Adrenal gland (tissue), 5 donors: ENCODE measurements at regions not wholly inside any gene's neighbourhood (a gene's known extent, or its start where the extent isn't known, plus 50 kb on each side); places are given as distances from the start of the nearest gene placed in this dataset.

Experiments
- CTCF ChIP-seq, 6 experiments: fragments of 450-650 bp in 4 of 6; fragments of 200-600 bp in 2 of 6; sonication (generic) in 1 of 6; IDR thresholded peaks; 1 replicate in 5 of 6; 2 replicates in 1 of 6; pipeline versions ENCODE4 v1.5.1 to v1.8.0; 2016 to 2021; ENCODE audit warnings: antibody characterized with exemption in 6 of 6, mild to moderate bottlenecking in 2 of 6, moderate library complexity in 1 of 6
- POLR2A ChIP-seq, 2 donors: fragments of 450-650 bp; IDR thresholded peaks; one replicate each; pipeline ENCODE4 v1.6.1; 2017; ENCODE audit warnings: antibody characterized with exemption in 2 of 2, mild to moderate bottlenecking in 2 of 2, moderate library complexity in 1 of 2
- donor health status: DM: no; HTN: no; CAD: no.

DNA sequence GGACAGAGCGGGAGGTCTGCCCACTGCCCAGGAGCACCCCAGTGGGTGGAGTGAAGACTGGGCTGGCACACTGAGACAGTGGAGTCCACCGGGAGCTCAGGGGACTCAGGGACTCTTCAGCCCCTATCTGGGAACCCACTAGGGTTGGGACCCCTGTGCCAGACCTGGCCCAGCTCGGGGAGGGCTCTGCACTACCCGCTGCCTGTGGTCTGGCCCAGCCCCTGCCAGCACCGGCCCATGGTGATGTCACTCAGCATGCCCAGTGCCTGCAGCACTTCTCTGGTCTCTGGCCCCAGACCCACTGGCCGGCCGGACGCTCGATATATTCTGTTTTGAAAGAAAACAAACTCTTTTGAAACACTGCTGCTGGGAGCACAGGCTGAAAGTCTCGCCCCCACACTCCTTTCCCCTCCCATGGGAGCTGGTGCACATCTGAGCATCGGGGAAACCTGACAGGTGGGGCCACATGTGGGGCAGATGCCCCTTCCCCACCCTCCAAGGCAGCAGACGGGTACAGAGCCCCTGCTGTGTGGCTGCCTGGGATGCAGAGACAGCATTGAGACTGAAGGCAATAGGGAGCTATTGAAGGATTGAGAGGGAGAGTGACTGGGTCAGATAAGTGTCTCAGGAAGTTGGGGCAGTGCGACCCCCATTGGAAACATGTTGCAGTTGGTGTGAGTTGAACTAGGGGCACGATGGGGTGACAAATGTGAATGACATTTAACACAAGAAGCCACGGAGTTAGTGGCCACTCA lies 62.9 kb downstream of the MYEOV start:
- TF ChIP-seq CTCF (IDR thresholded peaks at IDR 0.05) (no peak), POLR2A (IDR thresholded peaks at IDR 0.05) (no peak)
